Fibroblast of lung (primary cell): ENCODE measurements at regions not wholly inside any gene's neighbourhood (a gene's known extent, or its start where the extent isn't known, plus 50 kb on each side); places are given as distances from the start of the nearest gene placed in this dataset.
A peak's percentile ranks its signal among the peaks of the same experiment; 100 is the strongest.

Experiments
- DNase-seq, 2 donors: peaks; one replicate each; pipeline versions ENCODE4 v3.0.0 to v3.0.0-alpha.2; 2010; ENCODE audit warnings: low read depth in 2 of 2
- H2AFZ ChIP-seq: 2 replicates; pipeline ENCODE4 v1.5.1; 2012; ENCODE audit warnings: low read length, control low read depth, inconsistent platforms
- H3K27ac ChIP-seq: 2 replicates; pipeline ENCODE4 v1.5.1; 2011; ENCODE audit warnings: low read length, control low read depth; ENCODE audit not compliant: insufficient read depth
- H3K27me3 ChIP-seq: 2 replicates; pipeline ENCODE4 v1.5.1; 2011; ENCODE audit warnings: mild to moderate bottlenecking, low read length; ENCODE audit not compliant: control insufficient read depth, insufficient read depth
- H3K36me3 ChIP-seq: 2 replicates; pipeline ENCODE4 v1.5.1; 2011; ENCODE audit warnings: low read length; ENCODE audit not compliant: control insufficient read depth, insufficient read depth
- H3K4me1 ChIP-seq: 2 replicates; pipeline ENCODE4 v1.5.1; 2011; ENCODE audit warnings: low read length; ENCODE audit not compliant: control insufficient read depth, insufficient read depth; ENCODE audit errors: extremely low read depth
- H3K4me2 ChIP-seq: 2 replicates; pipeline ENCODE4 v1.5.1; 2011; ENCODE audit warnings: low read length, control low read depth; ENCODE audit not compliant: insufficient read depth; ENCODE audit errors: extremely low read depth
- H3K4me3 ChIP-seq, 4 experiments: fragments of 200-600 bp in 1 of 4; sonication (generic) in 1 of 4; replicated peaks in 1 of 4; 2 replicates each; pipeline ENCODE4 v1.5.1; 2011 to 2016; ENCODE audit warnings: low read length in 4 of 4, low read depth in 3 of 4, mild to moderate bottlenecking in 3 of 4, control low read depth in 2 of 4, inconsistent platforms in 1 of 4, mixed read lengths in 1 of 4; ENCODE audit not compliant: insufficient read depth in 1 of 4; ENCODE audit errors: control extremely low read depth in 1 of 4
- H3K79me2 ChIP-seq: 2 replicates; pipeline ENCODE4 v1.5.1; 2012; ENCODE audit warnings: mild to moderate bottlenecking, low read length, inconsistent platforms; ENCODE audit not compliant: control insufficient read depth, insufficient read depth
- H3K9ac ChIP-seq: 2 replicates; pipeline ENCODE4 v1.5.1; 2011; ENCODE audit warnings: mild to moderate bottlenecking, low read length, control low read depth; ENCODE audit not compliant: insufficient read depth
- H3K9me3 ChIP-seq: 2 replicates; pipeline ENCODE4 v1.5.1; 2012; ENCODE audit warnings: low read depth, low read length; ENCODE audit not compliant: control insufficient read depth, insufficient read depth
- H4K20me1 ChIP-seq: 2 replicates; pipeline ENCODE4 v1.5.1; 2011; ENCODE audit warnings: low read length; ENCODE audit not compliant: control insufficient read depth, insufficient read depth; ENCODE audit errors: extremely low read depth
- EZH2 ChIP-seq: IDR thresholded peaks from 2 replicates; pipeline ENCODE4 v1.5.1; 2012; ENCODE audit warnings: low read length, control low read depth, mild to moderate bottlenecking; ENCODE audit errors: missing control alignments
- TF ChIP-seq, protein P1 (sequence below), 2 donors: IDR thresholded peaks in 1 of 2; conservative IDR thresholded peaks in 1 of 2; 1 replicate in 1 of 2; 2 replicates in 1 of 2; pipeline ENCODE4 v1.5.1; 2011 to 2012; ENCODE audit warnings: low read length in 2 of 2, control low read depth in 1 of 2, inconsistent platforms in 1 of 2, low read depth in 1 of 2, mild to moderate bottlenecking in 1 of 2

DNA sequence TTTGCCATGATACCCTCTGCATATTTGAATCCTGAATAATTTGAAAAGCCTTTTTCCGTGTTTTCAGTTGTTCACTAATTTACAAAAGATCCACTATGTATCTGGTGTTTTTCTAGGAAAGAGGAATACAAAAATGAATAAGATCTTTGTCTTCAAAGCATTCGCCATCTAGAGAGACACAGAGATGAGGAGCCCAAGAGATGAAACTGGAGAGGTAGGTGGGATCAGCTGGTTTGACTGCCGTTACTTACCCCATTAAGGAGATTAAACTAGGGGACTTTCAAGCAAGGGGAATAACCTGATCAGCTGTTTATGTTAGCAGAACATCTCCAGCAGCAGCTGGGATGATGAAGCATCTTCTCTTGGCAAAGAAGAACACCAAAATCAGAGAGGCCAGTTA, 150.2 kb upstream of the SATB2 start:
- H3K36me3 ChIP-seq = no peaks in the 10 kb centered on the region
- TF ChIP-seq EZH2 = no peak
- TF ChIP-seq, protein P1, sequence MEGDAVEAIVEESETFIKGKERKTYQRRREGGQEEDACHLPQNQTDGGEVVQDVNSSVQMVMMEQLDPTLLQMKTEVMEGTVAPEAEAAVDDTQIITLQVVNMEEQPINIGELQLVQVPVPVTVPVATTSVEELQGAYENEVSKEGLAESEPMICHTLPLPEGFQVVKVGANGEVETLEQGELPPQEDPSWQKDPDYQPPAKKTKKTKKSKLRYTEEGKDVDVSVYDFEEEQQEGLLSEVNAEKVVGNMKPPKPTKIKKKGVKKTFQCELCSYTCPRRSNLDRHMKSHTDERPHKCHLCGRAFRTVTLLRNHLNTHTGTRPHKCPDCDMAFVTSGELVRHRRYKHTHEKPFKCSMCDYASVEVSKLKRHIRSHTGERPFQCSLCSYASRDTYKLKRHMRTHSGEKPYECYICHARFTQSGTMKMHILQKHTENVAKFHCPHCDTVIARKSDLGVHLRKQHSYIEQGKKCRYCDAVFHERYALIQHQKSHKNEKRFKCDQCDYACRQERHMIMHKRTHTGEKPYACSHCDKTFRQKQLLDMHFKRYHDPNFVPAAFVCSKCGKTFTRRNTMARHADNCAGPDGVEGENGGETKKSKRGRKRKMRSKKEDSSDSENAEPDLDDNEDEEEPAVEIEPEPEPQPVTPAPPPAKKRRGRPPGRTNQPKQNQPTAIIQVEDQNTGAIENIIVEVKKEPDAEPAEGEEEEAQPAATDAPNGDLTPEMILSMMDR (conservative IDR thresholded peaks at IDR 0.05 in 1 of 2, IDR thresholded peaks at IDR 0.05 in 1 of 2; ENCODE audit: low read depth in 1 of 2, low read length in 2 of 2) = no peak
- H4K20me1 ChIP-seq = no peaks in the 10 kb centered on the region
- H3K79me2 ChIP-seq = no peaks in the 10 kb centered on the region
- no peak overlapping the region for H3K9ac ChIP-seq
- no peak overlapping the region for H3K4me2 ChIP-seq
- no peaks in the 10 kb centered on the region for H3K4me1 ChIP-seq
- no peak overlapping the region for H3K27ac ChIP-seq
- no peaks in the 10 kb centered on the region for H3K9me3 ChIP-seq
- no peak overlapping the region for H3K4me3 ChIP-seq
- H3K27me3 ChIP-seq = no peaks in the 10 kb centered on the region
- DNase-seq = no peak
- H2AFZ ChIP-seq = no peak overlapping the region

DNA sequence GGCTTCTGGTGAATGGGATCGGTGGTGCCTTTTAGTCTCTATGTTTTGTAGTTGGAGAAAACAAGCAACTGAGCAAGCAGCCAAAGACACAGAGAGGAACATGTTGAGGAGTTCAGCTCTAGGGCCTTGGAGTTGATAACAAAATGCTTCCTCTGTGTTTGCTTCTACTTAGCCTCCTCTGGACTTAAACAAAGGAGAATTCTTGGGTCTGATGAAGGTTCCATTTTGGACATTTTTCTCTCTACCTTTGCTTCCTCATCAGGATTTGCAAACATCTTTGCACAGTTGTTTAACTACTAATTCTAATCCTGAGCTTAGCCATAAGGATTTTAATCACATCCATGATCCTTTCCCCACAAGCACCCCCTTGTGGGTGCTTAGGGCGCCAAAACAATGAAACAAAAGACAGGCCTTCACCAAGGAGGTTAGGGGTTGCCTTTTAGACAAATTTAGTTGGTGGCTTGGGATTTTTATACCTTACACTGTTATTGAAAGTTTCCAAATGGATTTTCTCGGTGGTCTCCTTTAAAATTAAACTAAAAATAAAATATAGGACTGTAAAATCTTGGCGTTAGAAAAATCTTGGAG, 148.5 kb upstream of the SATB2 start:
- H3K4me2 ChIP-seq = no peak overlapping the region
- no peaks in the 10 kb centered on the region for H3K36me3 ChIP-seq

DNA sequence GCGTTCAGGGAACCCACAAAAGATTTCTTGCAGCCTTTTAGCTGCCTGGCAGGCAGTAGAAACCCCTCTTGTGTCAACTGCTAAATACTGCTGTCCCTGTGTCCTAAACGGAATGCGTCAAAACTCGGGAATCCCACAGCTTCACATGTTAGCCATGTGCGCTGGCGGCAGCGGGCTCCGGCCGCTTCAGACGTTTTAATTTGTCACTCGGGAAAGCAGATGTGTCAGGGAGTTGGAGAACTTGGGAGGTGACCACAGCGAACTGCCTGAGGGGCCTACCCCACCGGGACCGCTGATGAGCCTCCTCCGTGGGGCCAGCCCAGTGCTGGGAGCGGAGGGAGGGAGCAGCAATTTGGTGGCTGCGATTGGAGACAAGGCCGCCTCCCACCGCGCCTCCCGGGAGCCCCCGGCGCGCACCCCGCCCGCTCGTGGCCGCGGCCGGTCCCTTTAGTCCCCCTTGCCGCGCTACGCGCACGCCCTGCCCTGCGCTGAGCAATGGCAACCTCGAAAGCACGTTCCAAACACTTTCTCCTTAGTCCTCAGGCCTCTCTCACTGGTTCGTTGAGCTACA, 146.1 kb upstream of the SATB2 start:
- no peaks in the 10 kb centered on the region for H3K9me3 ChIP-seq
- H2AFZ ChIP-seq = no peak overlapping the region
- no peaks in the 10 kb centered on the region for H3K27me3 ChIP-seq
- no peak for TF ChIP-seq EZH2
- TF ChIP-seq, protein P1 (conservative IDR thresholded peaks at IDR 0.05 in 1 of 2, IDR thresholded peaks at IDR 0.05 in 1 of 2; ENCODE audit: low read depth in 1 of 2, low read length in 2 of 2) = no peak
- no peak overlapping the region for H3K4me3 ChIP-seq
- no peaks in the 10 kb centered on the region for H4K20me1 ChIP-seq
- H3K4me1 ChIP-seq = no peaks in the 10 kb centered on the region
- no peak overlapping the region for H3K27ac ChIP-seq
- no peaks in the 10 kb centered on the region for H3K36me3 ChIP-seq
- no peaks in the 10 kb centered on the region for H3K79me2 ChIP-seq
- no peak overlapping the region for H3K9ac ChIP-seq
- peak; percentile 6 to 42 for DNase-seq
- no peak overlapping the region for H3K4me2 ChIP-seq

More for the DNA sequence above, 148.5 kb upstream of the SATB2 start:
- H3K27ac ChIP-seq = no peak overlapping the region
- H3K79me2 ChIP-seq = no peaks in the 10 kb centered on the region
- H4K20me1 ChIP-seq = no peaks in the 10 kb centered on the region
- no peak for TF ChIP-seq EZH2
- TF ChIP-seq, protein P1 (conservative IDR thresholded peaks at IDR 0.05 in 1 of 2, IDR thresholded peaks at IDR 0.05 in 1 of 2; ENCODE audit: low read depth in 1 of 2, low read length in 2 of 2) = peak in 1 of 2 donors; percentile 50
- no peaks in the 10 kb centered on the region for H3K4me1 ChIP-seq
- no peak overlapping the region for H2AFZ ChIP-seq
- no peak overlapping the region for H3K9ac ChIP-seq
- H3K9me3 ChIP-seq = no peaks in the 10 kb centered on the region
- no peak for DNase-seq
- no peak overlapping the region for H3K4me3 ChIP-seq
- H3K27me3 ChIP-seq = no peaks in the 10 kb centered on the region
